ENCODE measurements at regions not wholly inside any gene's neighbourhood (a gene's known extent, or its start where the extent isn't known, plus 50 kb on each side); places are given as distances from the start of the nearest gene placed in this dataset.

GRCh38 chr5:105803431-105803830 is 1867.3 kb downstream of the EFNA5 start:
- intact Hi-C loops (cut with DNase I), result no loop called here
- H3K4me3 ChIP-seq, result no peak overlapping the region
- no peaks in the 10 kb centered on the region for H3K27me3 ChIP-seq
- 80 to 100% (median 85%) methylated on average over 1 of the region's 1 CpG for WGBS, 4 donors
- no peak overlapping the region for H3K27ac ChIP-seq
- H3K9me3 ChIP-seq, result peaks cover 0 to 15% (median 0%) of the 10 kb centered on the region in 12 donors
- DNase-seq, result no peak
- no peaks in the 10 kb centered on the region for H3K36me3 ChIP-seq
- TF ChIP-seq POLR2A (IDR thresholded peaks at IDR 0.05), result no peak
- no peak for TF ChIP-seq CTCF (IDR thresholded peaks at IDR 0.05)
- H3K4me1 ChIP-seq, result no peaks in the 10 kb centered on the region
- no peak for ATAC-seq

DNA sequence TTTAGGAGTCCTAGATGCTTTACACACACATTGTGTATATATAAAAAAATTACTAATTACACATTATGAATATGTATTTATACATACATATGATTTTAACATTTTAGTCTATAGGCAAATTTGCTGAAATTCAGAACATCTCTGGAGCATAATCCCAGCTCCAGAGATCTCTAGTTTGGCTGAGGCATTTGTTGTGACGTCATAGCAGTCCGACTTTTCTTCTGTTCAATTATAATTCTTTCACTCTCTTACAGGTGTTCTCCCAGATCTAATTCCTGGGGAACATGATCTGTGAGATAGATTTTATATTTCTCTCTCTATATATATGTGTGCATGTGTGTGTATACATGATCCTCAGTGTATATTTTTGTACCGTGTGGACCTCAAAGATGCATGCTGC is 1876.2 kb downstream of the EFNA5 start:
- Histone ChIP-seq H3K27me3 (no peaks in the 10 kb centered on the region), H3K36me3 (no peaks in the 10 kb centered on the region), H3K9me3 (no peaks in the 10 kb centered on the region), H3K4me3 (no peak overlapping the region), H3K27ac (no peak overlapping the region), H3K4me1 (no peaks in the 10 kb centered on the region)
- WGBS, 4 donors, result 84 to 92% (median 88%) methylated on average over 3 of the region's 3 CpGs
- DNase-seq, result no peak
- TF ChIP-seq POLR2A (IDR thresholded peaks at IDR 0.05), result no peak
- no peak for TF ChIP-seq CTCF (IDR thresholded peaks at IDR 0.05)
- intact Hi-C loops (cut with DNase I), result no loop called here
- no peak for ATAC-seq

DNA sequence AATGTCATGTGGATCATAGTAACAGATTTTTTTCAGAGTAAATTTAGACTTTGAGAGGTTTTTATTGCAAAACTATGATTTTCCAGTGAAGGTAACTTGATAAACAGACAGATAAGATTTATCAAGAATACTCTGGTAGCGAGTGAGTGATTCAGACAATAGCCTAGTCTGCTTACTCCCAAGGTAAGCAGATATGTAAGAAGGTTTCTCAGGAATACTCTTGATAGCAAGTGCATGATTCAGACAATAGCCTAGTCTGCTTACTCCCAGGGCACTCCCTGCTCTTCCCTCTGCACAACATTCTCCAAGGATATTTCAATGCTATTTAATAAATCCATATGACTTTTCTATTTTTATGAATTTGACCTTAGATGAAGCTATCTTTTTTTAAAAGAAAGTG is 1881.5 kb downstream of the EFNA5 start:
- no peak for ATAC-seq
- Histone ChIP-seq H3K4me1 (no peaks in the 10 kb centered on the region), H3K27me3 (no peaks in the 10 kb centered on the region), H3K4me3 (no peak overlapping the region), H3K9me3 (no peaks in the 10 kb centered on the region), H3K36me3 (no peaks in the 10 kb centered on the region), H3K27ac (no peak overlapping the region)
- TF ChIP-seq POLR2A (IDR thresholded peaks at IDR 0.05) (no peak), CTCF (IDR thresholded peaks at IDR 0.05) (no peak)
- intact Hi-C loops (cut with DNase I), result no loop called here
- WGBS, 4 donors, result 63 to 76% (median 65%) methylated on average over 1 of the region's 1 CpG
- DNase-seq, result no peak

DNA sequence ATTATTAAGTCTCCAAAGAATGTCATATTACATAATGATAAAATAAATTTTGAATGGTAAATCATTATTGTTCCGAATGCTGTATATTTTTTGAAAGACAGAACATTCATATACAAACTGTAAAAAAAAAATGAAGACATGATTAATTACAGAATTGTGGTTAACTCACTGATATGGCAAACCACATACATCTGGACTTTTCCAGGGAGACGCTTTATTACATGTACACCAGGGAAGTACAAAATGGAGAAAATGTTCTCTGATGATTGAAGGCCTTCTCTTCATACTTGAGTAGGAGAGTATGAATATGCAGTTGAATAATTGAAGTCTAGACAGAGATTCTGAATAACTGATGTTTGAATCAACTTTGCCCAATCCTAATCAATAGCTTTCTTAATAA is 1886.9 kb downstream of the EFNA5 start:
- H3K27me3 ChIP-seq, result no peaks in the 10 kb centered on the region
- intact Hi-C loops (cut with DNase I), result no loop called here
- DNase-seq (no peak), ATAC-seq (no peak)
- no peak overlapping the region for H3K27ac ChIP-seq
- TF ChIP-seq POLR2A (IDR thresholded peaks at IDR 0.05) (no peak), CTCF (IDR thresholded peaks at IDR 0.05) (no peak)
- H3K4me1 ChIP-seq, result no peaks in the 10 kb centered on the region
- H3K4me3 ChIP-seq, result no peak overlapping the region
- WGBS, 4 donors, result 83 to 86% (median 83%) methylated on average over 2 of the region's 2 CpGs
- no peaks in the 10 kb centered on the region for H3K36me3 ChIP-seq
- no peaks in the 10 kb centered on the region for H3K9me3 ChIP-seq
